Esophagus squamous epithelium (tissue), 5 donors: ENCODE measurements at regions not wholly inside any gene's neighbourhood (a gene's known extent, or its start where the extent isn't known, plus 50 kb on each side); places are given as distances from the start of the nearest gene placed in this dataset.

ENCODE experiments used
- DNase-seq: peaks from one replicate; lab custom pipeline; 2025; lab: John Stamatoyannopoulos, UW
- H3K27ac ChIP-seq, 4 donors: fragments of 200-600 bp; sonication (generic); one replicate each; pipeline ENCODE4 v1.5.1; 2016 to 2019; ENCODE audit warnings: mild to moderate bottlenecking in 1 of 4
- H3K27me3 ChIP-seq, 4 donors: fragments of 200-600 bp; sonication (generic); 1 replicate in 3 of 4; 2 replicates in 1 of 4; pipeline versions ENCODE4 v1.5.1 to v1.6.0; 2017 to 2021; ENCODE audit warnings: antibody characterized with exemption in 1 of 4
- H3K36me3 ChIP-seq, 3 donors: fragments of 200-600 bp; sonication (generic); one replicate each; pipeline ENCODE4 v1.5.1; 2016 to 2019
- H3K4me1 ChIP-seq, 3 donors: fragments of 200-600 bp; sonication (generic); one replicate each; pipeline ENCODE4 v1.5.1; 2017 to 2019
- H3K4me3 ChIP-seq, 4 donors: fragments of 200-600 bp; sonication (generic); 1 replicate in 3 of 4; 2 replicates in 1 of 4; pipeline ENCODE4 v1.5.1; 2016 to 2019; ENCODE audit warnings: mild to moderate bottlenecking in 2 of 4, moderate library complexity in 1 of 4
- H3K9me3 ChIP-seq, 3 donors: fragments of 200-600 bp; sonication (generic); one replicate each; pipeline ENCODE4 v1.5.1; 2016 to 2019
- POLR2A ChIP-seq, 4 donors: fragments of 450-650 bp; IDR thresholded peaks; one replicate each; pipeline ENCODE4 v1.6.1; 2017; ENCODE audit warnings: antibody characterized with exemption in 4 of 4, mild to moderate bottlenecking in 4 of 4, moderate library complexity in 3 of 4
- WGBS, 2 donors: methylation state at CpG; one replicate each; pipeline ENCODE4 v1.1.5; 2018; 5-methylcytosine and 5-hydroxymethylcytosine counted together
- intact Hi-C: fragments of 100-400 bp; cut with DNase I; formaldehyde crosslinking; loops from one replicate; pipeline ENCODE4 v1.15.0; 2022
- TF ChIP-seq, protein P1 (sequence below), 6 experiments: fragments of 450-650 bp in 4 of 6; fragments of 200-600 bp in 2 of 6; sonication (generic) in 2 of 6; IDR thresholded peaks; one replicate each; pipeline ENCODE4 v1.5.1; 2016 to 2019; ENCODE audit warnings: antibody characterized with exemption in 6 of 6, mild to moderate bottlenecking in 4 of 6, moderate library complexity in 4 of 6
- donor health status: DM: yes; HTN: yes; CAD: no.

DNA sequence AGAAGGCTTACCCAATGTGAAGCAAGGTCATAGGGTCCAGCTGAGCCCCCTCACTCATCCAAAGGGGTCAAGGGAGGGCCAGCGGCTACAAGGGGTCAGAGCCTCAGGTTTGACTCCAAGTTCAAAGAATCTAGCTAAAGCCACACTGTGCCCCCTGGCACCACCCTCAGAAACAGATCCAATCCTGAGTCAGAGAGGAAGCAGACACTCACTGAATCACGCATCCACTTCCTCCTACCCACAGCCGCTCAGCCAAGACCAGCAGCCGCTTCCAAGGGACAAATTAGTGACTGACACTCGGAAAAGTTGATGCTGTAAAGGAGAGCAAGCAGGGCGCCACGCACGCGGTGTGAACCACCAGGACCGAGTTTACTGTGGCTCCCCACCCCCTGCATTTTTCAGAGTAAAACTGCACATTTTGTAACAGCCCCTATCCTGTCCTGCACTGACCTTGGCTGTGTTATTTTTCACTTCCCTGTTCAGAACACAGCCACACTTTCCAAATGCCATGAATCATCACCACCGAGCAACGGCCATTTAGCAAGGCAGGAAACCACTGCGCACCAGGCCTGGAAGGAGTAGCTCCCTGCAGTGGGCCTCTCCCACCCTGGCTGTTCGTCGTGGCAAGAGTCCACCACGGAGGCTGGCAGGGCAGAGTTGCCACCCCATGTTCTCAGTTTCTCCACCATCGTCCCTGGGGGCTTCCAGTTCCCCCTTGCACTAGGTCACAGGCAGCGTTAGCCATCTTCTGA is 147.8 kb downstream of the TOMM20 start:
- peak overlapping the region; percentile 85 to 97 (median 89) for H3K27ac ChIP-seq
- intact Hi-C loops, result no loop called here
- H3K4me3 ChIP-seq, result peak overlapping the region in 2 of 4 donors; percentile 1 to 37
- TF ChIP-seq POLR2A (IDR thresholded peaks at IDR 0.05), result peak in 1 of 4 donors; percentile 48
- TF ChIP-seq, protein P1, sequence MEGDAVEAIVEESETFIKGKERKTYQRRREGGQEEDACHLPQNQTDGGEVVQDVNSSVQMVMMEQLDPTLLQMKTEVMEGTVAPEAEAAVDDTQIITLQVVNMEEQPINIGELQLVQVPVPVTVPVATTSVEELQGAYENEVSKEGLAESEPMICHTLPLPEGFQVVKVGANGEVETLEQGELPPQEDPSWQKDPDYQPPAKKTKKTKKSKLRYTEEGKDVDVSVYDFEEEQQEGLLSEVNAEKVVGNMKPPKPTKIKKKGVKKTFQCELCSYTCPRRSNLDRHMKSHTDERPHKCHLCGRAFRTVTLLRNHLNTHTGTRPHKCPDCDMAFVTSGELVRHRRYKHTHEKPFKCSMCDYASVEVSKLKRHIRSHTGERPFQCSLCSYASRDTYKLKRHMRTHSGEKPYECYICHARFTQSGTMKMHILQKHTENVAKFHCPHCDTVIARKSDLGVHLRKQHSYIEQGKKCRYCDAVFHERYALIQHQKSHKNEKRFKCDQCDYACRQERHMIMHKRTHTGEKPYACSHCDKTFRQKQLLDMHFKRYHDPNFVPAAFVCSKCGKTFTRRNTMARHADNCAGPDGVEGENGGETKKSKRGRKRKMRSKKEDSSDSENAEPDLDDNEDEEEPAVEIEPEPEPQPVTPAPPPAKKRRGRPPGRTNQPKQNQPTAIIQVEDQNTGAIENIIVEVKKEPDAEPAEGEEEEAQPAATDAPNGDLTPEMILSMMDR (IDR thresholded peaks at IDR 0.05), result peak in 1 of 6 experiments; percentile 8
- peaks cover 38 to 73% (median 58%) of the 10 kb centered on the region in 3 donors for H3K4me1 ChIP-seq
- 10 to 31% methylated on average over 12 to 16 of the region's 18 CpGs for WGBS, 2 donors
- H3K9me3 ChIP-seq, result no peaks in the 10 kb centered on the region
- peak; percentile 76 for DNase-seq
- no peaks in the 10 kb centered on the region for H3K27me3 ChIP-seq
- H3K36me3 ChIP-seq, result no peaks in the 10 kb centered on the region

DNA sequence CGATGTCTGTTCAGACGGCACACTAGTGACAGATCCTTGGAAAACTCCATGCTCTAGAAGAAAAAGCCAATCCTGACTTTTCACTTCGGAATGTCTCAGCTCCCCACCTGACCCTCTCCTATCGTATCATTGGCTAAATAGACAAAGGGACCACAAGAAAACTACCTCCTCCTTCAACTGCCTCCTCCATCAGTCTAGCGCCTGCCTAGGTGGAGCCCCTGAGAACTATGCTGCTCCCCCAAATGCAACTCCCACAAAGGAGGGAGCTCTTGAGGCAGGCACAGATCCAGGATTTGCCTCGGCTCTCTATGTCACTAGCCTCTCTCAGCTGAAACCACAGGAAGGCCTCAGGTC is 148.4 kb downstream of the TOMM20 start:
- no peaks in the 10 kb centered on the region for H3K27me3 ChIP-seq
- H3K4me3 ChIP-seq, result peak overlapping the region in 2 of 4 donors; percentile 1 to 37
- intact Hi-C loops, result no loop called here
- no peaks in the 10 kb centered on the region for H3K9me3 ChIP-seq
- peak overlapping the region; percentile 85 to 97 (median 89) for H3K27ac ChIP-seq
- H3K4me1 ChIP-seq, result peaks cover 38 to 73% (median 57%) of the 10 kb centered on the region in 3 donors
- WGBS, 2 donors, result 67 to 68% methylated on average over 4 to 5 of the region's 6 CpGs
- no peak for TF ChIP-seq POLR2A (IDR thresholded peaks at IDR 0.05)
- TF ChIP-seq, protein P1 (IDR thresholded peaks at IDR 0.05), result no peak
- no peaks in the 10 kb centered on the region for H3K36me3 ChIP-seq
- DNase-seq, result no peak

DNA sequence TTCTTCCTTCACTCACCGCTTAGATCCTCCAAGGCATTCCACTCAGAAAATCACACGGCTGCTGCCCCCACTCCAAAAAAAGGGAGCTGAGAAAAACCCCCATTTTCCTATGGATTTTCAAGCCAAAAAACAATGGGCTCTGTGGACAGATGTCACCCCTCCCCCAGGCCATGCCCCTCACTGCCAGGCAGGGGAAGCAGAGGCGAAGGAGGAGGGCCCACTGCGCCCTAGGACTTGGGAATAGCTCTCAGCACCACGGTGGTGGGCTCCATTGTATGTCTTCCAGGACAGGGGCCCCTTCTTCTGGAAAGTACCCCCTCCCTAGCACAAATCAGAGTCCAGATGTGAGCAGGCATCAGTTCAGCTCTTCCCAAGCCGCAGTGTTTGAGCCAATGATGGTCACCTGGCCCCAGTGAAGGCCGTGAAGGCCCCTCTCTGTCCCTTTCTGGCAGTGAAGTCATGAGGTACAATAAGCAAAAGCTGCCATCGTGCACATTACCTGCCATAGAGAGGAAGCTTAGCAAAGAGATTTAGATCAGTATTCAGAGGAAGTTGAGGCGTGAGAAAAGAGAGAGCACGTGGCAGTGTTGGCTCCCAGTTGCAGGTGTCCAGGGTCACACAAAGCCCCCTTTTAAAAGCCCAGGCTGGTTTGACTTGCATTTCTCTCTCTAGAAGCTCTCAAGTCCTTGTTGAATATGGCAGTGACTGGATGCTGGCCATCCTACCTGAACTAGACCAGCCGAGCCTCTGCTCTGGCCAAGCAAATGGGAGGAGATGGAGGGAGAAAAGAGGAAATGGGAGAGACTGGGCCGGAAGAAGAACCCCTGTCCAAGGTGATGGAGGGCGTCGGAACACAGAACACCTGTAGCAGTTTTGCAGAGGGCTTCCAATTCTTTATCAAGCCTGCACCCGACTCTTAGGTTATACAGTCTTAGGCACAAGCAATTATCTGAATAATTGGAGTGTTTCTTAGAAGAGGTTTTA is 149.0 kb downstream of the TOMM20 start:
- Histone ChIP-seq H3K27ac (peak overlapping the region; percentile 85 to 97 (median 89)), H3K27me3 (no peaks in the 10 kb centered on the region), H3K36me3 (no peaks in the 10 kb centered on the region), H3K9me3 (no peaks in the 10 kb centered on the region), H3K4me3 (peak overlapping the region in 1 of 4 donors; percentile 37), H3K4me1 (peaks cover 38 to 73% (median 55%) of the 10 kb centered on the region in 3 donors)
- TF ChIP-seq POLR2A (IDR thresholded peaks at IDR 0.05), result no peak
- TF ChIP-seq, protein P1 (IDR thresholded peaks at IDR 0.05), result no peak
- intact Hi-C loops, result loop anchor here (10.0 kb wide), 1 partner anchor 255 kb away; no protein-coding TSS in a partner anchor
- no peak for DNase-seq
- 57 to 64% methylated on average over 12 to 13 of the region's 15 CpGs for WGBS, 2 donors

GRCh38 chr1:234978397-234979295 is 150.0 kb downstream of the TOMM20 start:
- Histone ChIP-seq H3K4me3 (no peak overlapping the region), H3K36me3 (no peaks in the 10 kb centered on the region), H3K27me3 (no peaks in the 10 kb centered on the region), H3K9me3 (no peaks in the 10 kb centered on the region), H3K27ac (peak overlapping the region; percentile 85 to 97 (median 89)), H3K4me1 (peaks cover 41 to 75% (median 60%) of the 10 kb centered on the region in 3 donors)
- TF ChIP-seq, protein P1 (IDR thresholded peaks at IDR 0.05), result peak in 2 of 6 experiments; percentile 4 to 7
- TF ChIP-seq POLR2A (IDR thresholded peaks at IDR 0.05), result peak in 1 of 4 donors; percentile 32
- 23 to 25% methylated on average over 12 of the region's 14 CpGs for WGBS, 2 donors
- DNase-seq, result no peak
- intact Hi-C loops, result loop anchor here (10.0 kb wide), 1 partner anchor 254 kb away; no protein-coding TSS in a partner anchor
